PC-9 (cell line): ENCODE measurements at regions not wholly inside any gene's neighbourhood (a gene's known extent, or its start where the extent isn't known, plus 50 kb on each side); places are given as distances from the start of the nearest gene placed in this dataset.

Experiments used
- BruUV-seq: library from RNA; stranded (reverse); fragments of 400-500 nt; replicated peaks from 2 replicates; lab custom pipeline; 2021; lab: Mats Ljungman, UMichigan
- CTCF ChIA-PET: fragments of 300-600 bp; sonication (Branson Sonifier 250); formaldehyde crosslinking; loops from one replicate; lab custom pipeline; 2022; ENCODE audit warnings: antibody characterized with exemption; lab: Charles Lee
- POLR2A ChIA-PET: fragments of 300-600 bp; sonication (Branson Sonifier 250); formaldehyde crosslinking; loops from one replicate; lab custom pipeline; 2022; ENCODE audit warnings: antibody characterized with exemption; ENCODE audit not compliant: unreplicated experiment; lab: Charles Lee
- DNase-seq, 2 experiments: peaks; one replicate each; pipeline versions ENCODE4 v3.0.0 to v3.0.0-alpha.2; 2015 to 2022; ENCODE audit warnings: mixed read lengths in 1 of 2
- H2AFZ ChIP-seq: fragments of 200-600 bp; sonication (generic); 2 replicates; pipeline ENCODE4 v1.8.1; 2017; ENCODE audit warnings: antibody characterized with exemption
- H3F3A ChIP-seq: fragments of 200-600 bp; sonication (generic); 2 replicates; pipeline ENCODE4 v1.8.1; 2017; ENCODE audit warnings: antibody characterized with exemption, mild to moderate bottlenecking, low read depth; ENCODE audit not compliant: insufficient read depth
- H3K27ac ChIP-seq: fragments of 200-600 bp; sonication (generic); 2 replicates; pipeline ENCODE4 v1.6.1; 2016; ENCODE audit warnings: mixed run types
- H3K27me3 ChIP-seq: fragments of 200-600 bp; sonication (generic); 2 replicates; pipeline ENCODE4 v1.6.1; 2016; ENCODE audit warnings: low read depth, mixed run types; ENCODE audit not compliant: insufficient read depth
- H3K36me3 ChIP-seq: fragments of 200-600 bp; sonication (generic); 2 replicates; pipeline ENCODE4 v1.6.1; 2016; ENCODE audit warnings: low read depth, mixed run types
- H3K4me1 ChIP-seq: fragments of 200-600 bp; sonication (generic); replicated peaks from 2 replicates; pipeline ENCODE4 v1.6.1; 2016; ENCODE audit warnings: mixed run types; ENCODE audit not compliant: insufficient read depth
- H3K4me2 ChIP-seq: fragments of 200-600 bp; sonication (generic); 2 replicates; pipeline ENCODE4 v1.6.1; 2017; ENCODE audit warnings: mixed run types
- H3K4me3 ChIP-seq: fragments of 200-600 bp; sonication (generic); 2 replicates; pipeline ENCODE4 v1.6.1; 2016; ENCODE audit warnings: mixed run types
- H3K79me2 ChIP-seq: fragments of 200-600 bp; sonication (generic); 2 replicates; pipeline ENCODE4 v1.6.1; 2017; ENCODE audit warnings: low read depth, mixed run types
- H3K9me2 ChIP-seq: fragments of 200-600 bp; sonication (generic); 2 replicates; pipeline ENCODE4 v1.8.1; 2017; ENCODE audit warnings: mild to moderate bottlenecking; ENCODE audit not compliant: insufficient read depth
- H3K9me3 ChIP-seq: fragments of 200-600 bp; sonication (generic); 2 replicates; pipeline ENCODE4 v1.8.1; 2016; ENCODE audit warnings: low read depth; ENCODE audit not compliant: insufficient read depth
- H4K20me1 ChIP-seq: fragments of 200-600 bp; sonication (generic); 2 replicates; pipeline ENCODE4 v1.8.1; 2017; ENCODE audit not compliant: insufficient read depth
- CTCF ChIP-seq: fragments of 200-600 bp; sonication (generic); conservative IDR thresholded peaks from 2 replicates; pipeline ENCODE4 v1.6.1; 2017; ENCODE audit warnings: mixed run types, antibody characterized with exemption, mild to moderate bottlenecking, moderate library complexity
- EZH2 ChIP-seq: fragments of 200-600 bp; sonication (generic); IDR thresholded peaks from 2 replicates; pipeline ENCODE4 v1.8.0; 2017; ENCODE audit warnings: antibody characterized with exemption, low read depth
- intact Hi-C: fragments of 100-400 bp; cut with micrococcal nuclease; formaldehyde crosslinking; loops from one replicate; pipeline ENCODE4 v1.10.0; 2022; ENCODE audit not compliant: unreplicated experiment

DNA sequence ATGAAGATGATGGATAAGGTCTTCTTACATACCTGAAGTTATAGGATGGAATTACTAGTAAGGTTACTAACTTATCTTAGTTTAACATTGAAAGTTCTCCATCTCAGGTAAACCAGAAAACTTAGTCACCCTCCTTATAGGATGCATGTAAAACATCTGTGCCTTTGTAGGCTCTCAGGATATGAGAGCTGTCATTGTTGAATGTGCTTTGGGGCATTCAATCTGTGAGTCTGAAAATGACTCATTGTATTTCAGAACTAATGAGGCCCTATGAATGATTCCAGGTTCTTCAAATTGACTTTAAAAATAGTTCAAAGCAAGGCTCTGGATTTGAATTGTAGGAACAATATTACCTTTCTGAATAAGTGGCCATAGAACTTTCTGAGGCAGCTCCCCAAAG lies 237.7 kb upstream of the AZI2 start:
- no peaks in the 10 kb centered on the region for H3K79me2 ChIP-seq
- TF ChIP-seq EZH2, result no peak
- H3K9me3 ChIP-seq, result no peaks in the 10 kb centered on the region
- no peak overlapping the region for H3K4me2 ChIP-seq
- no peaks in the 10 kb centered on the region for H4K20me1 ChIP-seq
- no peak overlapping the region for H2AFZ ChIP-seq
- no peak overlapping the region for H3K27ac ChIP-seq
- no TSS peak for BruUV-seq
- H3K9me2 ChIP-seq, result no peaks in the 10 kb centered on the region
- H3K36me3 ChIP-seq, result no peaks in the 10 kb centered on the region
- H3K27me3 ChIP-seq, result no peaks in the 10 kb centered on the region
- DNase-seq, result no peak
- ChIA-PET CTCF (no interaction called here), POLR2A (no interaction called here)
- H3K4me3 ChIP-seq, result no peak overlapping the region
- intact Hi-C loops, result no loop called here
- no peaks in the 10 kb centered on the region for H3K4me1 ChIP-seq
- H3F3A ChIP-seq, result no peaks in the 10 kb centered on the region

DNA sequence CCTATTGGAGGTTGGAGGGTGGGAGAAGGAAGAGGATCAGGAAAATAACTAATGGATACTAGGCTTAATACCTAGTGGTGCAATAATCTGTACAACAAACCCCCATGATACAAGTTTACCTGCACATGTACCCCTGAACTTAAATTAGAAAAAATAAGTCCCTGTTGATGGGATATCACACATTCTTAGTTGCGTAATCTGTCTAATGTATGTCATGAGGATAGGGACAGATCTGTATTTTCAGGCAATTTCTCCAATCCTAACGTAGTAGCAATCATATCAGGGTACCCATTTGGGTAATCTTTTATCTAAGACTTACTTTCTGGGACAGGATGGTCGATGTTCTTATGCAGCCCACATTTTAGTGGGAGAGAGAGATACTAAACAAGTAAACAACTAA lies 239.1 kb upstream of the AZI2 start:
- Histone ChIP-seq H3K27me3 (no peaks in the 10 kb centered on the region), H3K4me2 (no peak overlapping the region), H3K4me1 (no peaks in the 10 kb centered on the region), H3F3A (no peaks in the 10 kb centered on the region), H3K36me3 (no peaks in the 10 kb centered on the region), H2AFZ (no peak overlapping the region), H3K9me2 (no peaks in the 10 kb centered on the region), H4K20me1 (no peaks in the 10 kb centered on the region), H3K79me2 (no peaks in the 10 kb centered on the region), H3K9me3 (no peaks in the 10 kb centered on the region), H3K27ac (no peak overlapping the region), H3K4me3 (no peak overlapping the region)
- no peak for DNase-seq
- ChIA-PET CTCF (no interaction called here), POLR2A (no interaction called here)
- no TSS peak for BruUV-seq
- intact Hi-C loops, result no loop called here
- no peak for TF ChIP-seq EZH2
- no peak for TF ChIP-seq CTCF

GRCh38 chr3:28590216-28590615 lies 241.6 kb upstream of the AZI2 start:
- Histone ChIP-seq H3K4me2 (peak overlapping the region; percentile 11; the same call in 1 of the 2 replicates), H2AFZ (no peak overlapping the region), H3K4me1 (no peaks in the 10 kb centered on the region), H4K20me1 (no peaks in the 10 kb centered on the region), H3K36me3 (no peaks in the 10 kb centered on the region), H3F3A (no peaks in the 10 kb centered on the region), H3K4me3 (no peak overlapping the region), H3K79me2 (no peaks in the 10 kb centered on the region), H3K27ac (no peak overlapping the region), H3K9me2 (no peaks in the 10 kb centered on the region), H3K27me3 (no peaks in the 10 kb centered on the region), H3K9me3 (no peaks in the 10 kb centered on the region)
- no TSS peak for BruUV-seq
- TF ChIP-seq CTCF (no peak), EZH2 (no peak)
- no peak for DNase-seq
- intact Hi-C loops, result no loop called here
- POLR2A ChIA-PET, result no interaction called here
- CTCF ChIA-PET, result no interaction called here

DNA sequence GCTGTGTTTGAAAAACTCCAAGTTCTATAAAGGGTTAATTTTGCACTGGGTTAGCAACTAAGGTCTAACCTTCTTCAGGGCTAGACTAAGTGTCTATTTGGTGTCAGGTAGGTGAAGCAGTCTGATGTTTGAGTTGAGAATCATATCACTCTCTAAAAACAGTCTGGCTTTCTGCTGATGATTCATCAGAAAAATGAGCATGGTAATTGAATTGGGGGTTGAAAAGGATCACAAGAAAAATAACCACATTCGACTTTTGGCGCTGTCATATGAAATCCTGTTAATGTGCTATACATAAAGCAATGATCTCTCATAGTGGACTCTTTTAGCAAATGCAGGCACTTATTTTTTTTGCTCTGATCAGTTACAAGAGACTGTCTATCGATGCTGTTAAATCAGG lies 242.2 kb upstream of the AZI2 start:
- POLR2A ChIA-PET, result no interaction called here
- peak overlapping the region; percentile 11; the same call in 1 of the 2 replicates for H3K4me2 ChIP-seq
- no peak overlapping the region for H2AFZ ChIP-seq
- no peak overlapping the region for H3K27ac ChIP-seq
- no peak for TF ChIP-seq CTCF
- no peak for TF ChIP-seq EZH2
- no peaks in the 10 kb centered on the region for H3K9me3 ChIP-seq
- H3K4me3 ChIP-seq, result no peak overlapping the region
- no peaks in the 10 kb centered on the region for H3K36me3 ChIP-seq
- no peaks in the 10 kb centered on the region for H3K4me1 ChIP-seq
- H3K27me3 ChIP-seq, result no peaks in the 10 kb centered on the region
- no peaks in the 10 kb centered on the region for H3F3A ChIP-seq
- no peaks in the 10 kb centered on the region for H4K20me1 ChIP-seq
- CTCF ChIA-PET, result no interaction called here
- intact Hi-C loops, result no loop called here
- no peaks in the 10 kb centered on the region for H3K79me2 ChIP-seq
- no peak for DNase-seq
- BruUV-seq, result no TSS peak
- H3K9me2 ChIP-seq, result no peaks in the 10 kb centered on the region
